DOHH2 (cell line): ENCODE measurements at regions not wholly inside any gene's neighbourhood (a gene's known extent, or its start where the extent isn't known, plus 50 kb on each side); places are given as distances from the start of the nearest gene placed in this dataset.

Source experiments
- H3F3A ChIP-seq: fragments of 200-600 bp; sonication (generic), shearing (Covaris generic); 2 replicates; pipeline ENCODE4 v1.6.0; 2016; ENCODE audit warnings: antibody characterized with exemption, mild to moderate bottlenecking; ENCODE audit not compliant: control insufficient read depth, insufficient read depth
- H3K27ac ChIP-seq: fragments of 200-600 bp; sonication (generic); 2 replicates; pipeline ENCODE4 v1.5.1; 2014; ENCODE audit warnings: low read depth, mild to moderate bottlenecking, low read length, moderate library complexity
- H3K27me3 ChIP-seq: fragments of 200-600 bp; sonication (generic); 2 replicates; pipeline ENCODE4 v1.6.1; 2014; ENCODE audit warnings: mild to moderate bottlenecking, low read length, mixed read lengths; ENCODE audit not compliant: control insufficient read depth
- H3K36me3 ChIP-seq: fragments of 200-600 bp; sonication (generic); 2 replicates; pipeline ENCODE4 v1.6.1; 2014; ENCODE audit warnings: mild to moderate bottlenecking, low read length, moderate library complexity, mixed read lengths; ENCODE audit not compliant: control insufficient read depth
- H3K4me1 ChIP-seq: fragments of 200-600 bp; sonication (generic); 2 replicates; pipeline ENCODE4 v1.6.1; 2014; ENCODE audit warnings: mild to moderate bottlenecking, low read length, mixed read lengths; ENCODE audit not compliant: control insufficient read depth
- H3K4me2 ChIP-seq: fragments of 200-600 bp; sonication (generic); 2 replicates; pipeline ENCODE4 v1.6.0; 2014; ENCODE audit warnings: mild to moderate bottlenecking, low read length, moderate library complexity
- H3K4me3 ChIP-seq: fragments of 200-600 bp; sonication (generic); 2 replicates; pipeline ENCODE4 v1.5.1; 2014; ENCODE audit warnings: mild to moderate bottlenecking, low read length, mixed read lengths
- H3K79me2 ChIP-seq: fragments of 200-600 bp; sonication (generic); 2 replicates; pipeline ENCODE4 v1.6.1; 2014; ENCODE audit warnings: mild to moderate bottlenecking, low read length, mixed read lengths; ENCODE audit not compliant: control insufficient read depth
- H3K9me2 ChIP-seq: fragments of 200-600 bp; sonication (generic); replicated peaks from 2 replicates; pipeline ENCODE4 v1.6.1; 2014; ENCODE audit warnings: mild to moderate bottlenecking, low read length, mixed read lengths; ENCODE audit not compliant: control insufficient read depth
- H3K9me3 ChIP-seq: fragments of 200-600 bp; sonication (generic); 2 replicates; pipeline ENCODE4 v1.6.1; 2014; ENCODE audit warnings: antibody characterized with exemption, low read length, mixed read lengths; ENCODE audit not compliant: control insufficient read depth, insufficient read depth
- H4K20me1 ChIP-seq: fragments of 200-600 bp; sonication (generic); 2 replicates; pipeline ENCODE4 v1.6.0; 2014; ENCODE audit warnings: low read depth, mild to moderate bottlenecking, antibody characterized with exemption, low read length, moderate library complexity; ENCODE audit not compliant: control insufficient read depth, insufficient read depth
- EZH2phosphoT487 ChIP-seq: fragments of 200-600 bp; sonication (generic); IDR thresholded peaks from 2 replicates; pipeline ENCODE4 v1.6.1; 2017; ENCODE audit warnings: borderline replicate concordance, mild to moderate bottlenecking, antibody characterized with exemption, low read length, moderate library complexity, mixed read lengths
- TF ChIP-seq, protein P1 (sequence below): fragments of 200-600 bp; sonication (generic); IDR thresholded peaks from one replicate; pipeline ENCODE4 v1.5.1; 2014; ENCODE audit warnings: antibody characterized with exemption, mild to moderate bottlenecking, low read depth, low read length; ENCODE audit not compliant: poor library complexity, severe bottlenecking

DNA sequence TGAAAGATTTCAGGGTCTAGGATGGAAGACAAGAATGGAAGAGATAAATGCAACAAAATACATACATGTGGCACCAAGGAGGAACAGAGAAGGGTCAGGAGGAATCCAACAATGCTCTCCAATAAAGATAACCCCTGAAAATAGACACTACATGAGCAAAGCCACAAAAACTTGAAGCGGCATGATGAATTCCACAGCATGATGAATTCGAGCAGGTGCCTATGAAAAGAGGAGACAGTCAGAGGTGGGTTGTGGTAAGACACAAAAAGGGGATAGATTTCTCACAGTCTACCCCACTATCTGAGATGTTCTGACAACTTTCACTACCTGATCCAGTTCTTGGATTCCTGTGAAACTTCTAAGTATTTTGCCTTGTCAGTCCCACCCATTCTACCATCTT, 81.5 kb upstream of the PAPPA start:
- Histone ChIP-seq H3K79me2 (no peaks in the 10 kb centered on the region), H3K4me2 (no peak overlapping the region), H3K36me3 (no peaks in the 10 kb centered on the region), H3K27me3 (no peaks in the 10 kb centered on the region), H4K20me1 (no peaks in the 10 kb centered on the region), H3K4me1 (no peaks in the 10 kb centered on the region), H3K9me2 (no peaks in the 10 kb centered on the region), H3K9me3 (no peaks in the 10 kb centered on the region), H3K27ac (no peak overlapping the region), H3K4me3 (no peak overlapping the region), H3F3A (no peaks in the 10 kb centered on the region)
- TF ChIP-seq, protein P1, sequence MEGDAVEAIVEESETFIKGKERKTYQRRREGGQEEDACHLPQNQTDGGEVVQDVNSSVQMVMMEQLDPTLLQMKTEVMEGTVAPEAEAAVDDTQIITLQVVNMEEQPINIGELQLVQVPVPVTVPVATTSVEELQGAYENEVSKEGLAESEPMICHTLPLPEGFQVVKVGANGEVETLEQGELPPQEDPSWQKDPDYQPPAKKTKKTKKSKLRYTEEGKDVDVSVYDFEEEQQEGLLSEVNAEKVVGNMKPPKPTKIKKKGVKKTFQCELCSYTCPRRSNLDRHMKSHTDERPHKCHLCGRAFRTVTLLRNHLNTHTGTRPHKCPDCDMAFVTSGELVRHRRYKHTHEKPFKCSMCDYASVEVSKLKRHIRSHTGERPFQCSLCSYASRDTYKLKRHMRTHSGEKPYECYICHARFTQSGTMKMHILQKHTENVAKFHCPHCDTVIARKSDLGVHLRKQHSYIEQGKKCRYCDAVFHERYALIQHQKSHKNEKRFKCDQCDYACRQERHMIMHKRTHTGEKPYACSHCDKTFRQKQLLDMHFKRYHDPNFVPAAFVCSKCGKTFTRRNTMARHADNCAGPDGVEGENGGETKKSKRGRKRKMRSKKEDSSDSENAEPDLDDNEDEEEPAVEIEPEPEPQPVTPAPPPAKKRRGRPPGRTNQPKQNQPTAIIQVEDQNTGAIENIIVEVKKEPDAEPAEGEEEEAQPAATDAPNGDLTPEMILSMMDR = no peak
- no peak for TF ChIP-seq EZH2phosphoT487

DNA sequence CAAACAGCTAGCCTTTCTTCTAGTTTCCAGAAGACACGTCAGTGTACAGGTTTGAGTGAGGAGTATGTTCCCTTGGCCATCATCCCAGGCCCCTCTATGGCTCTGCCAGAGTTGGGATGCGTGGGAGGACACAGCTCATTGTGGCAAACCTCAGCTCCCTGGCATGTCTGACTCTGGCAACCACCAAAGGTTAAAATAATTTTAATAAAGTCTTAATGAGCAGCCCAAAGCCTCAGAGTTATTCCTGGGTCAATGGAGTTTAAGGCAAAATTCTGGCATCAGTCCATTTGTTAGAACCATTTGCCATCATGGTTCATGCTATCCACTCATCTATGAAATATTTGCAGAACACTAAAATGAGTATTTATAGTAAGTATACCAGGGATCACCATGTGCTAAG, 79.8 kb upstream of the PAPPA start:
- Histone ChIP-seq H3K4me1 (no peaks in the 10 kb centered on the region), H3K4me2 (no peak overlapping the region), H3K79me2 (no peaks in the 10 kb centered on the region), H3K27me3 (no peaks in the 10 kb centered on the region), H3F3A (no peaks in the 10 kb centered on the region), H3K36me3 (no peaks in the 10 kb centered on the region), H3K9me3 (no peaks in the 10 kb centered on the region), H3K4me3 (no peak overlapping the region), H3K27ac (no peak overlapping the region), H3K9me2 (no peaks in the 10 kb centered on the region), H4K20me1 (no peaks in the 10 kb centered on the region)
- TF ChIP-seq, protein P1 = no peak
- TF ChIP-seq EZH2phosphoT487 = no peak

DNA sequence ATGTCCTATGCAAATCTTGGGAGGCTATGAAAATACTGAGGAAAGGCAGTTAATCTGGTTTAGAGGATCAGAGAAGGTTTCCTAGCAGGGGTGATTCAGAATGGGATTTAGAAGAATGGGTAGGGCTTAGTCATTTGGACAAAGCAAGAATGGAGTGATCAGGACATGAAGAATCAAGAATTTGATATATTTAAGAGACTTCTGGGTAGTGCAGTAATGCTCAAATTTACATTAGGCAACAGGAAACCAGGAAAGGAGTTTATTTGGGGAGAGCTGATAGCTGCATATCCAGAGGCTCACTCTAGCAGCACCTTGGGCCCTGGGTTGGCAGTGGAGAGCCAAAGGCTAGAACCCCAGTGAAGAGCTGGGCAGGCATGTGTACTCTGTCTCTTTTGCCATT, 78.9 kb upstream of the PAPPA start:
- no peaks in the 10 kb centered on the region for H3K9me2 ChIP-seq
- H3K4me2 ChIP-seq = no peak overlapping the region
- H3K27ac ChIP-seq = no peak overlapping the region
- no peaks in the 10 kb centered on the region for H3K27me3 ChIP-seq
- no peaks in the 10 kb centered on the region for H3K9me3 ChIP-seq
- H3K4me1 ChIP-seq = no peaks in the 10 kb centered on the region
- H4K20me1 ChIP-seq = no peaks in the 10 kb centered on the region
- H3K4me3 ChIP-seq = no peak overlapping the region
- TF ChIP-seq, protein P1 = no peak
- TF ChIP-seq EZH2phosphoT487 = no peak
- H3F3A ChIP-seq = no peaks in the 10 kb centered on the region
- no peaks in the 10 kb centered on the region for H3K36me3 ChIP-seq
- H3K79me2 ChIP-seq = no peaks in the 10 kb centered on the region

DNA sequence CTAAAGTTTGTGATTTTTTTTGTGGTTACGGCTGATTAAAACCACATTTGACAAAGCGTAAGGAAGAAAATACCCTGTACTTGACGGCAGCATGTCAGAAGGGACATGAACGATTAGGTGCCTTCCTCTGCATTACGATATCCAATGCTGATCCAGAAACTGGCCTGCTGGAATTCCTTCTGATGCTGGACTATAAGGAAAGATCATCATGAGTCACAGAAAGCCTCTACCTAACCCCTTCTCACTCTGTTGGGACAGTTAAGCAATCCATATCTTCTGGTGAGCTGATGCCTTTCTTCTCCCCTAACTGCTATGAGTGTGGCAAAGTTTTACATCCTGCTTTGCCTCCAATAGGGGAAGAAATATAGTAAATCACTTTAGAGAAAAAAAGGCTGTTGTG, 78.4 kb upstream of the PAPPA start:
- TF ChIP-seq, protein P1 = no peak
- TF ChIP-seq EZH2phosphoT487 = no peak
- no peak overlapping the region for H3K4me2 ChIP-seq
- H3K9me3 ChIP-seq = no peaks in the 10 kb centered on the region
- no peak overlapping the region for H3K4me3 ChIP-seq
- no peaks in the 10 kb centered on the region for H3K36me3 ChIP-seq
- no peaks in the 10 kb centered on the region for H3K79me2 ChIP-seq
- no peaks in the 10 kb centered on the region for H3K4me1 ChIP-seq
- H3F3A ChIP-seq = no peaks in the 10 kb centered on the region
- no peak overlapping the region for H3K27ac ChIP-seq
- no peaks in the 10 kb centered on the region for H3K27me3 ChIP-seq
- no peaks in the 10 kb centered on the region for H3K9me2 ChIP-seq
- H4K20me1 ChIP-seq = no peaks in the 10 kb centered on the region
